OCI-LY1 (cell line): ENCODE measurements at regions not wholly inside any gene's neighbourhood (a gene's known extent, or its start where the extent isn't known, plus 50 kb on each side); places are given as distances from the start of the nearest gene placed in this dataset.

Source experiments
- H2AFZ ChIP-seq: fragments of 200-600 bp; sonication (generic), shearing (Covaris generic); 2 replicates; pipeline ENCODE4 v1.6.0; 2014; ENCODE audit warnings: antibody characterized with exemption, mild to moderate bottlenecking, low read length
- H3F3A ChIP-seq: fragments of 200-600 bp; sonication (generic), shearing (Covaris generic); 2 replicates; pipeline ENCODE4 v1.6.0; 2014; ENCODE audit warnings: mild to moderate bottlenecking, antibody characterized with exemption, low read length, moderate library complexity; ENCODE audit not compliant: insufficient read depth
- H3K27ac ChIP-seq: fragments of 200-600 bp; sonication (generic); 2 replicates; pipeline ENCODE4 v1.5.1; 2014; ENCODE audit warnings: low read length, mixed run types, mild to moderate bottlenecking, low read depth; ENCODE audit not compliant: poor library complexity, severe bottlenecking
- H3K27me3 ChIP-seq: fragments of 200-600 bp; sonication (generic); 2 replicates; pipeline ENCODE4 v1.6.0; 2014; ENCODE audit warnings: antibody characterized with exemption, mild to moderate bottlenecking, low read length, moderate library complexity; ENCODE audit not compliant: insufficient read depth
- H3K36me3 ChIP-seq: fragments of 200-600 bp; sonication (generic); 2 replicates; pipeline ENCODE4 v1.6.1; 2014; ENCODE audit warnings: mild to moderate bottlenecking, antibody characterized with exemption, low read length, moderate library complexity, mixed read lengths; ENCODE audit not compliant: insufficient read depth
- H3K4me1 ChIP-seq: fragments of 200-600 bp; sonication (generic); 2 replicates; pipeline ENCODE4 v1.5.1; 2014; ENCODE audit warnings: mild to moderate bottlenecking, low read length, moderate library complexity; ENCODE audit not compliant: insufficient read depth, severe bottlenecking
- H3K4me2 ChIP-seq: fragments of 200-600 bp; sonication (generic), shearing (Covaris generic); 2 replicates; pipeline ENCODE4 v1.6.1; 2014; ENCODE audit warnings: low read length
- H3K4me3 ChIP-seq: fragments of 200-600 bp; sonication (generic); 2 replicates; pipeline ENCODE4 v1.5.1; 2014; ENCODE audit warnings: low read length, low read depth, mild to moderate bottlenecking, mixed read lengths; ENCODE audit not compliant: poor library complexity, severe bottlenecking
- H3K79me2 ChIP-seq: fragments of 200-600 bp; shearing (Covaris generic); 2 replicates; pipeline ENCODE4 v1.6.1; 2016; ENCODE audit warnings: mixed run types, low read length, mixed read lengths; ENCODE audit not compliant: insufficient read depth
- H3K9ac ChIP-seq: fragments of 200-600 bp; sonication (generic), shearing (Covaris generic); 2 replicates; pipeline ENCODE4 v1.6.1; 2014; ENCODE audit warnings: mild to moderate bottlenecking, low read length, mixed read lengths
- H3K9me2 ChIP-seq: fragments of 200-600 bp; sonication (generic), shearing (Covaris generic); 2 replicates; pipeline ENCODE4 v1.6.1; 2014; ENCODE audit warnings: low read depth, mild to moderate bottlenecking, low read length, mixed read lengths
- H3K9me3 ChIP-seq: fragments of 200-600 bp; shearing (Covaris generic); 2 replicates; pipeline ENCODE4 v1.6.1; 2014; ENCODE audit warnings: low read length, mixed read lengths
- H4K20me1 ChIP-seq: fragments of 200-600 bp; sonication (generic), shearing (Covaris generic); 2 replicates; pipeline ENCODE4 v1.6.0; 2016; ENCODE audit warnings: mild to moderate bottlenecking, low read length; ENCODE audit not compliant: insufficient read depth
- CTCF ChIP-seq: fragments of 200-600 bp; sonication (generic), shearing (Covaris generic); IDR thresholded peaks from 2 replicates; pipeline ENCODE4 v1.5.1; 2017; ENCODE audit warnings: mild to moderate bottlenecking, antibody characterized with exemption, low read length, moderate library complexity, mixed read lengths
- EZH2 ChIP-seq: fragments of 200-600 bp; sonication (generic), shearing (Covaris generic); IDR thresholded peaks from 2 replicates; pipeline ENCODE4 v1.8.0; 2017; ENCODE audit warnings: borderline replicate concordance, mixed run types, mild to moderate bottlenecking, antibody characterized with exemption, low read length, moderate library complexity, mixed read lengths

- Histone ChIP-seq H3K27ac (no peak overlapping the region), H4K20me1 (no peaks in the 10 kb centered on the region), H3K9me3 (no peaks in the 10 kb centered on the region), H3K9me2 (no peaks in the 10 kb centered on the region), H3K4me3 (no peak overlapping the region), H3K9ac (no peak overlapping the region), H3K4me2 (no peak overlapping the region), H3K36me3 (no peaks in the 10 kb centered on the region), H3K27me3 (no peaks in the 10 kb centered on the region), H3K4me1 (peaks cover 5% of the 10 kb centered on the region), H3K79me2 (no peaks in the 10 kb centered on the region), H3F3A (no peaks in the 10 kb centered on the region), H2AFZ (no peak overlapping the region)
- TF ChIP-seq CTCF, result no peak
- no peak for TF ChIP-seq EZH2
Measured at GRCh38 chr16:63697736-63698135, 1424.1 kb downstream of the CDH11 start.

GRCh38 chr16:63695347-63695746 is 1426.5 kb downstream of the CDH11 start:
- H3K9ac ChIP-seq, result no peak overlapping the region
- peaks cover 10% of the 10 kb centered on the region for H3K4me1 ChIP-seq
- H3K27me3 ChIP-seq, result no peaks in the 10 kb centered on the region
- H3K4me2 ChIP-seq, result no peak overlapping the region
- no peaks in the 10 kb centered on the region for H3F3A ChIP-seq
- no peaks in the 10 kb centered on the region for H3K79me2 ChIP-seq
- H3K4me3 ChIP-seq, result no peak overlapping the region
- TF ChIP-seq EZH2, result no peak
- no peak for TF ChIP-seq CTCF
- no peaks in the 10 kb centered on the region for H3K9me3 ChIP-seq
- no peaks in the 10 kb centered on the region for H4K20me1 ChIP-seq
- no peak overlapping the region for H3K27ac ChIP-seq
- no peak overlapping the region for H2AFZ ChIP-seq
- H3K9me2 ChIP-seq, result no peaks in the 10 kb centered on the region
- no peaks in the 10 kb centered on the region for H3K36me3 ChIP-seq

GRCh38 chr16:63690961-63691360 is 1430.9 kb downstream of the CDH11 start:
- no peak overlapping the region for H3K4me2 ChIP-seq
- H4K20me1 ChIP-seq, result no peaks in the 10 kb centered on the region
- H2AFZ ChIP-seq, result no peak overlapping the region
- no peak overlapping the region for H3K9ac ChIP-seq
- H3K4me1 ChIP-seq, result peaks cover 17% of the 10 kb centered on the region
- no peaks in the 10 kb centered on the region for H3K27me3 ChIP-seq
- TF ChIP-seq EZH2 (no peak), CTCF (no peak)
- no peak overlapping the region for H3K4me3 ChIP-seq
- H3K79me2 ChIP-seq, result no peaks in the 10 kb centered on the region
- no peaks in the 10 kb centered on the region for H3K9me3 ChIP-seq
- no peaks in the 10 kb centered on the region for H3K36me3 ChIP-seq
- H3F3A ChIP-seq, result no peaks in the 10 kb centered on the region
- H3K9me2 ChIP-seq, result no peaks in the 10 kb centered on the region
- peak overlapping the region; percentile 64 for H3K27ac ChIP-seq
